D721Med (cell line): ENCODE measurements at regions not wholly inside any gene's neighbourhood (a gene's known extent, or its start where the extent isn't known, plus 50 kb on each side); places are given as distances from the start of the nearest gene placed in this dataset.

ENCODE experiments used
- DNase-seq: peaks from one replicate; pipeline ENCODE4 v3.0.0; 2011; ENCODE audit warnings: low spot score; ENCODE audit not compliant: insufficient read length
- FAIRE-seq: peaks from 2 replicates; lab custom pipeline; 2011; peaks lifted over from hg19 to GRCh38; lab: Jason Lieb, UNC
- CTCF ChIP-seq: IDR thresholded peaks from 2 replicates; pipeline ENCODE4 v1.5.1; 2012; ENCODE audit warnings: mild to moderate bottlenecking, control low read depth; ENCODE audit not compliant: insufficient read depth; ENCODE audit errors: missing control alignments

GRCh38 chr17:77491921-77492445, 351.2 kb downstream of the SEC14L1 start:
- TF ChIP-seq CTCF, result no peak
- FAIRE-seq (no peak), DNase-seq (no peak)

GRCh38 chr17:77492446-77493237, 351.9 kb downstream of the SEC14L1 start:
- FAIRE-seq (no peak), DNase-seq (no peak)
- no peak for TF ChIP-seq CTCF

- no peak for FAIRE-seq
- DNase-seq, result no peak
- no peak for TF ChIP-seq CTCF
Measured at GRCh38 chr17:77493238-77493820, 352.6 kb downstream of the SEC14L1 start.

GRCh38 chr17:77493901-77494663, 353.3 kb downstream of the SEC14L1 start:
- DNase-seq (no peak), FAIRE-seq (no peak)
- no peak for TF ChIP-seq CTCF

GRCh38 chr17:77494664-77495435, 354.1 kb downstream of the SEC14L1 start:
- TF ChIP-seq CTCF, result peak; percentile 99
- DNase-seq (peak; percentile 90), FAIRE-seq (no peak)

GRCh38 chr17:77495575-77495974, 354.8 kb downstream of the SEC14L1 start:
- FAIRE-seq (no peak), DNase-seq (no peak)
- TF ChIP-seq CTCF, result no peak
